Activated T-cell treated with anti-CD3 and anti-CD28 coated beads for 1 hour (primary cell): ENCODE measurements at regions not wholly inside any gene's neighbourhood (a gene's known extent, or its start where the extent isn't known, plus 50 kb on each side); places are given as distances from the start of the nearest gene placed in this dataset.

Source experiments
- DNase-seq: peaks from one replicate; pipeline ENCODE4 v3.0.0-alpha.2; 2020; ENCODE audit warnings: low read depth

DNA sequence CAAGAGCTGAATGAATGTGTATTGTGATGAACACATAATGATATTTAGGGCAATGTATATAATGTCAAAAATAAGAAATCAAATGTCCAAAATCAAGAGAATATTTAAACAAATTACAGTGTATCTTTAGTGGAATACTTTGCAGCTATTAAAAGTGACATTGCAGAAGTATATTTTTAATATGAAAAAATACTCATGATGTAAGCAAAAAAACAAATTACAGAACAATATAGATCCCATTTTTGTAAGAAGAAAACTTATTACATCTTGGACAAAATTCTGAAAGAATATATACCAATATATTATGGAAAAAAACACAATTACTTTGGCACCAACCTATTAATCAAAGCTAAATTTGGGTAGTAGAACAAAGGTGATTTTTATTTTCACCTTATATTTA, 308.2 kb upstream of the NEBL start:
- no peak for DNase-seq

- DNase-seq, result no peak
These were observed 306.5 kb upstream of the NEBL start for GRCh38 chr10:21203473-21204107.

- no peak for DNase-seq
These were observed 305.8 kb upstream of the NEBL start for GRCh38 chr10:21202776-21203462.

DNA sequence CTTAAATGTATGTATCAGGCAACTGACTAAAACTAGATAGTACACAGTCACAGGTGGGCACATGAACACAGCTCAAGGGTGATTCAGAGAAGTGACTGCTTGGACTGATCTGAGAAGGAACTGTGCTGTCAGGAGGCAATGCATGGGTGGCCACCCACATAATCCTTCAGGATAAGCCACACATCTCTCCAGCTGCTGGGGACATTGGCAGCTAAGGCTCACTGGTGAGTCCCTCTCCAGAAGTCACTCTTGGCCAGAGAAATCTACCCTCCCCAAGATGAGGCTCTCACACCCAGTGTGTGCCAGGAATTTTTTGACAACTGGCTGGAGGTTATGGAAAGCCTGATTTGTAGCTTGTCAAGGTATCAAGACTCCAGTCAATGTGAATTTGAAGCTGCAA, 302.4 kb upstream of the NEBL start:
- DNase-seq, result no peak

- no peak for DNase-seq
These were observed 300.7 kb upstream of the NEBL start for GRCh38 chr10:21197838-21198237.

DNA sequence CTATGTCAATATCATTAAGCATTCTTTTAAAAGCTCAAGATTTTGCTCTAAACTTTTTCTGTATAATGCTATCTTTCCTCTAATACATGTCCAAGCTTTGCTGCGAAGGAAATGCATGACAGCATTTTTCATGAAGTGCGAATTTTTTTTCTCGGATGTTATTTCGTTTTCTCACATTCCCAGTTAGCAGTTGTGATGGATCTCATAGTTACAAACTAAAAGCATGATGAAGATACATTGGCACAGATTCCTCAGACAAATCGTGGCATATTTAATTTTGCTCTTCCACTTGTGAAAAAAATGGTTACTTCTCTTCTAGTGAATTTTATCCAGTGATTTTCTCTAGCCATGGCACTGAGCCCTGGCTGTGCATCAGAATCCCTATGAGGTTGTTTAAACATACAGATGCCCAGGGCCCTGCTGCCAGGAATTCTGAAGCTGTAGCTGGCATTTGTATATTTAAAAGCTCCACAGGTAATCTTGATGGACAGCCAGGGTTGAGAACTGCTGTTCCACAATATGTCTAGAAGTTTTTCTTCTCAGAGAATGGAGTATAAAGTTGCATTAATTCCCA, 299.8 kb upstream of the NEBL start:
- no peak for DNase-seq

- DNase-seq, result no peak
These were observed 298.1 kb upstream of the NEBL start for GRCh38 chr10:21195252-21195651.

DNA sequence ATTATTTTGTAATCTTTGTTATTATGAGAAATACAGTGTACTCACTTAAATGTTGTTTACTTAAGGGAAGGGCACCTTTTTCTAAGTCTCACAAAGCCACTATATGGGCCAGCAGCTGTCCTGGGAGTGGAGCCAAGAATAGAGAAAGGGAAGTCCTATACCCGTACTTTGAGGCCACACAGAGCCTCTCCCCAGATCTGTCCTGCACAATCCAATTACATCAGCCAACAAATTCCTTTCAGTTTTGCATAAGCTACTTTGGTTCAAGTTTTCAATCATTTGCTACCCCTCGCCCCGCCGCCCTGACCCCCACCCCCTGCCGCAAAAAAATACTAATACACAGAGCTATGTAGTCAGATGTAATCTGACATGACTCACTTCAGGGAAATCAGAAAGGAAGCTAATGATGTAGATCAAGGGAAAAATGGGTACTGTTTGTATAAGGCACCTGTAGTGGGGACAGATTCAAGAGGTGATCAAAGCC, 297.4 kb upstream of the NEBL start:
- DNase-seq, result no peak

DNA sequence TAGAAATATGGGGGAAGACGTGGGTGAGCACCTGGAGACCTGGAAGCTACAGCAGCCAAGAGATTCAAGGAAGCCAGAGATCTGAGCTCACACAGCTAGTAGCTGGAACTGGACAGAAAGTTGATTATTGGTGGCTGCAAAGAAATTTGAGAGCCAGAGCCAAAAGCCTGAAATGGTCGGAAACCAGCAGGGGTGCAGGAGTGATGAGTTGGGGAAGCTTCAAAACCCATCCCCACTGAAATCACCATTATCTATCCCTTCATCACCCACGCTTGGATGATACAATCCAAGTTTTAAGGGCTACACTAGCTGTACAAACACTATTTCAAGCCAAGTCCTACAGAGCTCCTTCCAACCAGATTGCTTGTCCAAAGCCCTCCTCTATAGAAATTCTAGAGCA, 296.1 kb upstream of the NEBL start:
- DNase-seq, result no peak

- no peak for DNase-seq
These were observed 294.4 kb upstream of the NEBL start for GRCh38 chr10:21191512-21191911.

DNA sequence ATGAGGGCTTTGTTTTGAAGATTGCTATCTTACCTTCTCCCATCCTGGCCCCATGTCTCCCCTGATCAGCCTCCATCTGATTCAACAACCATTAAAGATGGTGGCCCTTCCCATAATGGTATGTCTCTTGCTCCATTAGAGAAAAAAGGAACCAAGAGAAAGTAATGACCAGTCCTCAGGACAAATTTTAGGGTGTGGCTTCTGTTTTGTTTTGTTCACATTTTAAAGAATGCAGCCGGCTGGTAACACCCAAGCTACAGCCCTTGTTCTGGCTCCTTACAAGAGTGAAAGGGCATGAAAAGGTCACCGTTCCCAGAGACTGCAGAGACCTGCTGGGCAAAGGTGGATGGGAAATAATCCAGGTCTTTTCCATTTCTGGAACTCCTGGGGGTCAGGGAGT, 287.9 kb upstream of the NEBL start:
- no peak for DNase-seq

GRCh38 chr10:21184216-21184615, 287.1 kb upstream of the NEBL start:
- DNase-seq, result no peak

- DNase-seq, result no peak
These were observed 285.9 kb upstream of the NEBL start for GRCh38 chr10:21183025-21183424.

- no peak for DNase-seq
These were observed 284.3 kb upstream of the NEBL start for GRCh38 chr10:21181451-21181850.

GRCh38 chr10:21180604-21181003, 283.5 kb upstream of the NEBL start:
- no peak for DNase-seq

- no peak for DNase-seq
These were observed 279.9 kb upstream of the NEBL start for GRCh38 chr10:21176934-21177480.

DNA sequence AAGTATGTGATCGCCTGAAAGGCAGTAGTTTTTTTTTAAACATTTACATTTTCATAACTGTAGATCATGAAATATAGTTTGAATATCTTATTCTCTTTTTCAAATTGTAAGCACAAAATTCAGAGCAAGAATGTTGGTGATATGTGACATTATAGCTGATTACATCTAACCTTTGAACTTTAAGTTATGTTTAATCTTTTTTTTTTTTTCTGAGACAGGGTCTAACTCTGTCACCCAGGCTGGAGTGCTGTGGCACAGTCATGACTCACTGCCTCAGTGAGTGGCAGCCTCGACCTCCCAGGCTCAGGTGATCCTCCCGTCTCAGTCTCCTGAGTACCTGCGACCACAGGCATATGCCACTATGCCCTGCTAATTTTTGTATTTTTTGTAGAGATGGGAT, 278.7 kb upstream of the NEBL start:
- DNase-seq, result no peak

GRCh38 chr10:21174715-21175495, 277.8 kb upstream of the NEBL start:
- DNase-seq, result no peak

GRCh38 chr10:21173802-21174714, 276.9 kb upstream of the NEBL start:
- no peak for DNase-seq

DNA sequence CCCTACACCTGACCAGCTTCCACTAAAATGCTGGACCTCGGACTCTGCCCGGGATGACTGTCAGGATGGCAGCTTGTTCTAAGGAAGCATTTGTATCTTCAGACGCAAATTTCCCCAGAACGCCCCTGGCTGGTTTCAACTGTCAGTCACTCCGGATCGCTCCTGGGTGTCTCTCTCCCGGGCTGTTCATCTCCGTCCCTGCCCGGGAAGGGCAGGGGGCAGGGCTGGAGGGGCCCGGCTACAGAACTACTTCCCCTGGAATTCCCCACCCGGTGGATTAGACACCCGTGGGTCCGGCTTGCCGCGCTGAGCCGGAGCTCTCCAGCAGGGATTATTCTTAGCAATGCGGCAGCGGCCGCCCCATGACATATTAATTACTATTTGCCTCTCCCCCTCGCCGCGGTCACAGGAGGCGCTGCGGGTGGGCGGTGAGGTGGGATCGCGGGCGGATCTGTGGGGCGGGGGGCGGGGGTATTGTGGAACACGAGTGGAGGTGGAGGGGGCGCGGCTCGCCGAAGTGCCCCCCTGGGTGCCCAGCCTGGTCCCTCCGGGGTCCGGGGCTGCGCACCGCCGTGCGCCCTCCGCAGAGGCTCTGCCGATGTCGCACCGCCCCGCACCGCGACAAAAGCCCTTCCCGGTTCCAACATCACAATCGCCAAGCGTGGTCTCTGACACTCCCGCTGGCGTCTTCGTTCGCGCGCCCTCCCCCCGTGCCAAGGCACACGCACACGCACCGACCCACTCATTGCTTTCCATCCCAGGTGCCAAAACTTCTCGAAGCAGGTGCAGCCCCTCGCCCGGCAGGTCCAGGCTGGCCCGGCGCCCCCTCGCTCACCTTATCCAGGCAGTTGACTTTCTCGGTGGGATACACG, 276.1 kb upstream of the NEBL start:
- DNase-seq, result no peak
